H1 (cell line): ENCODE measurements at regions not wholly inside any gene's neighbourhood (a gene's known extent, or its start where the extent isn't known, plus 50 kb on each side); places are given as distances from the start of the nearest gene placed in this dataset.

Source experiments
- CTCF ChIA-PET: fragments of 300-600 bp; sonication (Branson Sonifier 250); formaldehyde crosslinking; loops from one replicate; lab custom pipeline; 2021; ENCODE audit not compliant: partially characterized antibody; lab: Charles Lee
- POLR2A ChIA-PET: fragments of 300-600 bp; sonication (Branson Sonifier 250); formaldehyde crosslinking; loops from one replicate; lab custom pipeline; 2021; ENCODE audit warnings: inconsistent platforms; ENCODE audit not compliant: partially characterized antibody; lab: Charles Lee
- DNase-seq, 2 experiments: peaks; one replicate each; pipeline versions ENCODE4 v3.0.0 to v3.0.0-alpha.2; 2010 to 2022; ENCODE audit warnings: low spot score in 2 of 2, low read depth in 1 of 2, mixed read lengths in 1 of 2
- FAIRE-seq: peaks from 2 replicates; lab custom pipeline; 2011; peaks lifted over from hg19 to GRCh38; lab: Jason Lieb, UNC
- H2AFZ ChIP-seq: 2 replicates; pipeline ENCODE4 v1.8.1; 2012; ENCODE audit warnings: low read length, inconsistent platforms
- H2AK5ac ChIP-seq: 2 replicates; pipeline ENCODE4 v1.6.1; 2013; ENCODE audit warnings: low read depth, low read length
- H2BK120ac ChIP-seq: replicated peaks from 2 replicates; pipeline ENCODE3; 2013; ENCODE audit warnings: low read depth, low read length, inconsistent platforms
- H2BK12ac ChIP-seq: 2 replicates; pipeline ENCODE4 v1.6.1; 2013; ENCODE audit warnings: low read depth, low read length
- H2BK15ac ChIP-seq: 2 replicates; pipeline ENCODE4 v1.6.1; 2013; ENCODE audit warnings: low read length
- H2BK20ac ChIP-seq: 2 replicates; pipeline ENCODE4 v1.6.1; 2013; ENCODE audit warnings: low read length
- H2BK5ac ChIP-seq: 2 replicates; pipeline ENCODE4 v1.6.1; 2013; ENCODE audit warnings: low read depth, low read length
- H3K14ac ChIP-seq: 2 replicates; pipeline ENCODE4 v1.6.1; 2013; ENCODE audit warnings: inconsistent platforms; ENCODE audit not compliant: insufficient read length
- H3K18ac ChIP-seq: 2 replicates; pipeline ENCODE4 v1.6.1; 2013; ENCODE audit warnings: low read length; ENCODE audit errors: extremely low read depth
- H3K23ac ChIP-seq: 2 replicates; pipeline ENCODE4 v1.6.1; 2013; ENCODE audit warnings: inconsistent platforms; ENCODE audit not compliant: insufficient read length
- H3K23me2 ChIP-seq: 2 replicates; pipeline ENCODE4 v1.6.1; 2013; ENCODE audit warnings: low read depth, low read length
- H3K27ac ChIP-seq: 2 replicates; pipeline ENCODE4 v1.6.1; 2011; ENCODE audit warnings: low read depth, low read length, inconsistent platforms
- H3K27me3 ChIP-seq, 4 experiments: replicated peaks in 1 of 4; 1 replicate in 1 of 4; 2 replicates in 3 of 4; pipeline versions ENCODE4 v1.6.1 to v1.8.1; 2011 to 2013; ENCODE audit warnings: low read length in 3 of 4, mild to moderate bottlenecking in 3 of 4, inconsistent platforms in 2 of 4, mixed read lengths in 2 of 4, moderate library complexity in 1 of 4; ENCODE audit not compliant: control insufficient read depth in 3 of 4, insufficient read depth in 3 of 4; ENCODE audit errors: extremely low read depth in 1 of 4
- H3K36me3 ChIP-seq, 4 experiments: 2 replicates each; pipeline versions ENCODE4 v1.6.1 to v1.8.1; 2011 to 2013; ENCODE audit warnings: mild to moderate bottlenecking in 4 of 4, low read length in 3 of 4, moderate library complexity in 2 of 4, control low read depth in 1 of 4, inconsistent platforms in 1 of 4; ENCODE audit not compliant: insufficient read depth in 4 of 4, control insufficient read depth in 2 of 4
- H3K4ac ChIP-seq: replicated peaks from 2 replicates; pipeline ENCODE3; 2013; ENCODE audit warnings: low read length, low read depth, mixed read lengths, inconsistent platforms; ENCODE audit not compliant: insufficient read length
- H3K4me1 ChIP-seq, 4 experiments: replicated peaks in 1 of 4; 1 replicate in 1 of 4; 2 replicates in 3 of 4; pipeline versions ENCODE4 v1.6.1 to v1.8.1; 2011 to 2013; ENCODE audit warnings: low read length in 3 of 4, inconsistent platforms in 2 of 4, mixed read lengths in 1 of 4; ENCODE audit not compliant: insufficient read depth in 4 of 4, control insufficient read depth in 3 of 4
- H3K4me2 ChIP-seq, 2 experiments: 2 replicates each; pipeline versions ENCODE4 v1.6.1 to v1.8.1; 2011 to 2013; ENCODE audit warnings: low read depth in 2 of 2, low read length in 2 of 2, control low read depth in 1 of 2, inconsistent platforms in 1 of 2, mild to moderate bottlenecking in 1 of 2; ENCODE audit not compliant: insufficient read depth in 1 of 2
- H3K4me3 ChIP-seq, 4 experiments: fragments of 200-600, 300-600 bp in 1 of 4; sonication (generic), shearing (Covaris generic), sonication (Bioruptor Twin) in 1 of 4; 2 replicates each; pipeline versions ENCODE4 v1.5.1 to v1.8.1; 2011 to 2016; ENCODE audit warnings: low read length in 4 of 4, low read depth in 3 of 4, control low read depth in 2 of 4, inconsistent platforms in 2 of 4, mild to moderate bottlenecking in 2 of 4, mixed read lengths in 1 of 4, moderate library complexity in 1 of 4; ENCODE audit not compliant: insufficient read depth in 2 of 4; ENCODE audit errors: extremely low read depth in 1 of 4
- H3K56ac ChIP-seq: replicated peaks from 2 replicates; pipeline ENCODE3; 2013; ENCODE audit warnings: low read depth, mild to moderate bottlenecking, mixed read lengths, low read length, inconsistent platforms; ENCODE audit not compliant: insufficient read length
- H3K79me1 ChIP-seq: 2 replicates; pipeline ENCODE4 v1.6.1; 2013; ENCODE audit warnings: low read depth, low read length, control low read depth
- H3K79me2 ChIP-seq, 2 experiments: 2 replicates each; pipeline versions ENCODE4 v1.6.1 to v1.8.1; 2012 to 2013; ENCODE audit warnings: low read length in 2 of 2, mild to moderate bottlenecking in 2 of 2, inconsistent platforms in 1 of 2; ENCODE audit not compliant: insufficient read depth in 2 of 2, control insufficient read depth in 1 of 2
- H3K9ac ChIP-seq, 4 experiments: replicated peaks in 1 of 4; 1 replicate in 1 of 4; 2 replicates in 3 of 4; pipeline versions ENCODE4 v1.6.1 to v1.8.1; 2011 to 2013; ENCODE audit warnings: low read depth in 3 of 4, low read length in 3 of 4, control low read depth in 2 of 4, mild to moderate bottlenecking in 2 of 4, moderate library complexity in 2 of 4, inconsistent platforms in 1 of 4; ENCODE audit errors: extremely low read depth in 1 of 4
- H3K9me3 ChIP-seq, 2 experiments: 2 replicates each; pipeline versions ENCODE4 v1.6.1 to v1.8.1; 2012 to 2013; ENCODE audit warnings: mild to moderate bottlenecking in 2 of 2, moderate library complexity in 2 of 2, control low read depth in 1 of 2, inconsistent platforms in 1 of 2, low read depth in 1 of 2, low read length in 1 of 2, mixed read lengths in 1 of 2; ENCODE audit not compliant: insufficient read depth in 2 of 2
- H4K20me1 ChIP-seq, 2 experiments: replicated peaks in 1 of 2; 2 replicates each; pipeline versions ENCODE3 to v1.8.1; 2011 to 2013; ENCODE audit warnings: inconsistent platforms in 2 of 2, low read length in 2 of 2, mild to moderate bottlenecking in 1 of 2; ENCODE audit not compliant: insufficient read depth in 2 of 2, control insufficient read depth in 1 of 2
- H4K5ac ChIP-seq: 2 replicates; pipeline ENCODE4 v1.6.1; 2013; ENCODE audit warnings: low read length, low read depth, mixed read lengths, inconsistent platforms; ENCODE audit not compliant: insufficient read length
- H4K8ac ChIP-seq: 2 replicates; pipeline ENCODE4 v1.8.0; 2013; ENCODE audit warnings: mild to moderate bottlenecking, moderate library complexity, low read length, inconsistent platforms; ENCODE audit not compliant: insufficient read depth; ENCODE audit errors: extremely low read depth
- H4K91ac ChIP-seq: replicated peaks from 2 replicates; pipeline ENCODE3; 2013; ENCODE audit warnings: low read length, mixed read lengths, inconsistent platforms; ENCODE audit not compliant: insufficient read length
- CHD1 ChIP-seq: IDR thresholded peaks from 2 replicates; pipeline ENCODE4 v1.6.1; 2012; ENCODE audit warnings: low read depth, low read length, improper control_type of control experiment
- GTF2F1 ChIP-seq: IDR thresholded peaks from 2 replicates; pipeline ENCODE4 v1.6.1; 2012; ENCODE audit warnings: low read depth, low read length, improper control_type of control experiment, borderline replicate concordance
- JUN ChIP-seq: IDR thresholded peaks from 2 replicates; pipeline ENCODE4 v1.6.1; 2011; ENCODE audit warnings: low read depth, mild to moderate bottlenecking, improper control_type of control experiment, low read length
- KDM4A ChIP-seq: IDR thresholded peaks from one replicate; pipeline ENCODE4 v1.7.1; 2012; ENCODE audit warnings: low read depth, mild to moderate bottlenecking, moderate library complexity, low read length, inconsistent platforms; ENCODE audit not compliant: severe bottlenecking
- POLR2AphosphoS5 ChIP-seq: IDR thresholded peaks from 2 replicates; pipeline ENCODE4 v1.6.1; 2011; ENCODE audit warnings: low read depth, low read length
- RAD21 ChIP-seq, 2 experiments: IDR thresholded peaks in 1 of 2; conservative IDR thresholded peaks in 1 of 2; 2 replicates each; pipeline ENCODE4 v1.6.1; 2011; ENCODE audit warnings: low read depth in 2 of 2, low read length in 2 of 2, improper control_type of control experiment in 1 of 2, inconsistent platforms in 1 of 2, mild to moderate bottlenecking in 1 of 2, moderate library complexity in 1 of 2
- WGBS, 2 experiments: shearing (Covaris generic) in 1 of 2; methylation state at CpG; one replicate each; pipeline versions ENCODE4 v1.1.6 to v1.1.7; 2013 to 2015; ENCODE audit warnings: low lambda C conversion rate in 2 of 2, mixed read lengths in 2 of 2, inconsistent platforms in 1 of 2, low coverage in 1 of 2, missing lambda C conversion rate in 1 of 2; ENCODE audit not compliant: insufficient replicate concordance in 2 of 2, insufficient coverage in 1 of 2, insufficient read length in 1 of 2; ENCODE audit errors: extremely low coverage in 1 of 2, missing lambda C conversion rate in 1 of 2; 5-methylcytosine and 5-hydroxymethylcytosine counted together
- TF ChIP-seq, protein P1 (sequence below), 3 experiments: IDR thresholded peaks; 1 replicate in 2 of 3; 2 replicates in 1 of 3; pipeline versions ENCODE4 v1.5.1 to v1.6.1; 2011; ENCODE audit warnings: low read length in 3 of 3, mild to moderate bottlenecking in 3 of 3, inconsistent platforms in 2 of 3, low read depth in 1 of 3, moderate library complexity in 1 of 3; ENCODE audit not compliant: insufficient read depth in 1 of 3; ENCODE audit errors: control extremely low read depth in 1 of 3

DNA sequence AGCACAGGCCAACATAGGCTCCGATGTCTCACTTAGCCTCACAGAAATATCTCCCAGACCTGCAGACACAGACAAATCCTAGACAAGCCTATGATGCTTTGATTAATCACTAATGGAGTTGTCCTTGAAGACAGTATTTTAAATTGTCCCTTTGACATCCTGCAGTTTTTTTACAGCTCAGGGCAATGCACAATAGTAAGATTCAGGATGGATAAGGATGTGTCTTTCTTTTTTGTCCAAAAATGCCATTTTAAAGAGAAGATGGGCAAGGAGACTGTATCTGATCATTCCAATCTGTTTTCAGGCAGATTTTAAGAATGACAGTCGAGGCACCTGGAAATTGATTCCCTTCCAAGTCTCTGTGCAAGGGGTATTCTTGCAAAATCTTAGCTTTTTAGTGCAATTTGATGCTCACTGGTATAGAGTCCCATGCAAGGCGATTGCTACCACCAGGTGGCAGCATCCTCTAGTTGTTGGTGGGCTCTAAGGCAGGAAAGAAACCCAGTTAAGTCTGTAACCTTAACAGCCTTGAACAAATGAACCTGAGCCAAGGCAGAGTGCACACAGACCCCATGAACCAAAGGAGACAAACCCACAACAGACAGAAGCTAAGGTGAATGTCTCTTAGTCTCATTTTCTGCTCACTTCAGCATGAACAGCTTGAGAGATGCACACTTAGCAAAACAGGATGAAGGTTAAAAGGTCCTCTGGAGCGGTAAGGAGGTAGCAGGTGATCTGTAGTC lies 51.2 kb upstream of the MINAR1 start:
- Histone ChIP-seq H2BK5ac (no peak overlapping the region), H2BK12ac (no peak overlapping the region), H4K8ac (no peak overlapping the region), H2AK5ac (no peak overlapping the region), H3K4ac (no peak overlapping the region)
- POLR2A ChIA-PET = no interaction called here
- peak; percentile 86 for FAIRE-seq
- TF ChIP-seq KDM4A (no peak), GTF2F1 (no peak), CHD1 (no peak), RAD21 (IDR thresholded peaks at IDR 0.05 in 1 of 2, conservative IDR thresholded peaks at IDR 0.05 in 1 of 2; ENCODE audit: low read depth in 2 of 2, low read length in 2 of 2) (peak; percentile 92 to 97), JUN (no peak), POLR2AphosphoS5 (no peak)
- TF ChIP-seq, protein P1, sequence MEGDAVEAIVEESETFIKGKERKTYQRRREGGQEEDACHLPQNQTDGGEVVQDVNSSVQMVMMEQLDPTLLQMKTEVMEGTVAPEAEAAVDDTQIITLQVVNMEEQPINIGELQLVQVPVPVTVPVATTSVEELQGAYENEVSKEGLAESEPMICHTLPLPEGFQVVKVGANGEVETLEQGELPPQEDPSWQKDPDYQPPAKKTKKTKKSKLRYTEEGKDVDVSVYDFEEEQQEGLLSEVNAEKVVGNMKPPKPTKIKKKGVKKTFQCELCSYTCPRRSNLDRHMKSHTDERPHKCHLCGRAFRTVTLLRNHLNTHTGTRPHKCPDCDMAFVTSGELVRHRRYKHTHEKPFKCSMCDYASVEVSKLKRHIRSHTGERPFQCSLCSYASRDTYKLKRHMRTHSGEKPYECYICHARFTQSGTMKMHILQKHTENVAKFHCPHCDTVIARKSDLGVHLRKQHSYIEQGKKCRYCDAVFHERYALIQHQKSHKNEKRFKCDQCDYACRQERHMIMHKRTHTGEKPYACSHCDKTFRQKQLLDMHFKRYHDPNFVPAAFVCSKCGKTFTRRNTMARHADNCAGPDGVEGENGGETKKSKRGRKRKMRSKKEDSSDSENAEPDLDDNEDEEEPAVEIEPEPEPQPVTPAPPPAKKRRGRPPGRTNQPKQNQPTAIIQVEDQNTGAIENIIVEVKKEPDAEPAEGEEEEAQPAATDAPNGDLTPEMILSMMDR (IDR thresholded peaks at IDR 0.05; ENCODE audit: control extremely low read depth in 1 of 3, insufficient read depth in 1 of 3, low read depth in 1 of 3, low read length in 3 of 3) = peak; percentile 43 to 92 (median 85)
- TF ChIP-seq, all 59 proteins: peak for 2
- H2BK15ac ChIP-seq = no peak overlapping the region
- no peak overlapping the region for H3K4me3 ChIP-seq
- H3K79me2 ChIP-seq = no peaks in the 10 kb centered on the region
- H3K4me2 ChIP-seq = no peak overlapping the region
- peak; percentile 44 to 89 for DNase-seq
- H3K14ac ChIP-seq = no peak overlapping the region
- no peaks in the 10 kb centered on the region for H3K4me1 ChIP-seq
- H3K27me3 ChIP-seq = no peaks in the 10 kb centered on the region
- no peak overlapping the region for H3K23ac ChIP-seq
- 46% methylated on average over 4 of the region's 4 CpGs; no CpG with 5 or more reads in 1 of the 2 experiments for WGBS, 2 experiments
- no peaks in the 10 kb centered on the region for H3K79me1 ChIP-seq
- H3K27ac ChIP-seq = no peak overlapping the region
- H2BK120ac ChIP-seq = no peak overlapping the region
- H4K20me1 ChIP-seq = peaks cover 0 to 2% of the 10 kb centered on the region in 2 experiments
- no peak overlapping the region for H3K56ac ChIP-seq
- H3K23me2 ChIP-seq = no peaks in the 10 kb centered on the region
- H3K18ac ChIP-seq = no peak overlapping the region
- H3K9ac ChIP-seq = no peak overlapping the region
- H3K9me3 ChIP-seq = peaks cover 3 to 4% of the 10 kb centered on the region in 2 experiments; a peak in 1 of 4 replicates
- H3K36me3 ChIP-seq = no peaks in the 10 kb centered on the region
- no peak overlapping the region for H4K5ac ChIP-seq
- no peak overlapping the region for H2AFZ ChIP-seq
- H2BK20ac ChIP-seq = no peak overlapping the region
- H4K91ac ChIP-seq = no peak overlapping the region
- CTCF ChIA-PET = interaction anchor here (0.5 to 7.2 kb wide), 81 partner anchors 8 to 985 kb away, joined by 3 to 105 read pairs (median 3); partner anchors contain the start of gene MINAR1
